GM12878 (cell line): ENCODE measurements at regions not wholly inside any gene's neighbourhood (a gene's known extent, or its start where the extent isn't known, plus 50 kb on each side); places are given as distances from the start of the nearest gene placed in this dataset.

Source experiments
- ATAC-seq: fragments of 200-7000 bp; cut with Tn5 transposase; 3 replicates; pipeline ENCODE4 v1.9.1; 2020; ENCODE audit warnings: mild to moderate bottlenecking, moderate library complexity
- BruUV-seq: library from RNA; stranded (reverse); fragments of 400-500 nt; replicated peaks from 2 replicates; lab custom pipeline; 2021; lab: Mats Ljungman, UMichigan
- CTCF ChIA-PET: fragments of 300-600 bp; sonication (Branson Sonifier 250); formaldehyde crosslinking; extraction: SDS; loops from one replicate; lab custom pipeline; 2021; ENCODE audit warnings: inconsistent platforms; lab: Yijun Ruan, JAX
- POLR2A ChIA-PET: fragments of 350-600 bp; formaldehyde crosslinking; extraction: SDS; loops from one replicate; lab custom pipeline; 2021; ENCODE audit warnings: inconsistent platforms; lab: Charles Lee
- RAD21 ChIA-PET: fragments of 300-600 bp; sonication (Branson Sonifier 250); formaldehyde crosslinking; loops from one replicate; lab custom pipeline; 2023; ENCODE audit warnings: antibody characterized with exemption; ENCODE audit not compliant: unreplicated experiment; lab: Charles Lee
- SMC1A ChIA-PET: fragments of 300-600 bp; sonication (Branson Sonifier 250); formaldehyde crosslinking; loops from one replicate; lab custom pipeline; 2023; ENCODE audit not compliant: unreplicated experiment, uncharacterized antibody; lab: Charles Lee
- DNase-seq: peaks from one replicate; pipeline ENCODE4 v3.0.0-alpha.2; 2011; ENCODE audit warnings: low read depth, low spot score
- FAIRE-seq: peaks from 3 replicates; lab custom pipeline; 2011; peaks lifted over from hg19 to GRCh38; lab: Jason Lieb, UNC
- H2AFZ ChIP-seq: 2 replicates; pipeline ENCODE4 v1.6.0; 2011; ENCODE audit warnings: low read depth, low read length, control low read depth; ENCODE audit not compliant: control insufficient read depth
- H3K27ac ChIP-seq: 2 replicates; pipeline ENCODE4 v1.5.1; 2011; ENCODE audit warnings: control low read depth; ENCODE audit not compliant: control insufficient read depth, insufficient read depth
- H3K27me3 ChIP-seq, 2 experiments: replicated peaks in 1 of 2; 2 replicates each; pipeline versions ENCODE4 v1.6.0 to v1.6.1; 2011; ENCODE audit warnings: low read length in 1 of 2; ENCODE audit not compliant: control insufficient read depth in 2 of 2, insufficient read depth in 2 of 2
- H3K36me3 ChIP-seq, 2 experiments: 2 replicates each; pipeline ENCODE4 v1.5.1; 2011; ENCODE audit warnings: low read length in 1 of 2; ENCODE audit not compliant: control insufficient read depth in 2 of 2, insufficient read depth in 2 of 2
- H3K4me1 ChIP-seq: 2 replicates; pipeline ENCODE4 v1.6.1; 2011; ENCODE audit warnings: mild to moderate bottlenecking, low read length, moderate library complexity, mixed read lengths; ENCODE audit not compliant: control insufficient read depth, insufficient read depth
- H3K4me2 ChIP-seq: 2 replicates; pipeline ENCODE4 v1.6.0; 2011; ENCODE audit warnings: control low read depth; ENCODE audit not compliant: control insufficient read depth, insufficient read depth
- H3K4me3 ChIP-seq: fragments of 200-600 bp; sonication (generic); 2 replicates; pipeline ENCODE4 v1.5.1; 2016
- H3K79me2 ChIP-seq: 2 replicates; pipeline ENCODE4 v1.6.0; 2011; ENCODE audit warnings: low read length; ENCODE audit not compliant: control insufficient read depth, insufficient read depth
- H3K9ac ChIP-seq: 2 replicates; pipeline ENCODE4 v1.8.0; 2011; ENCODE audit warnings: low read length, control low read depth, mixed read lengths; ENCODE audit not compliant: control insufficient read depth, insufficient read depth
- H3K9me3 ChIP-seq: replicated peaks from 3 replicates; pipeline ENCODE4 v1.5.1; 2011; ENCODE audit warnings: mild to moderate bottlenecking, low read length; ENCODE audit not compliant: control insufficient read depth, insufficient read depth
- H4K20me1 ChIP-seq: 2 replicates; pipeline ENCODE4 v1.6.0; 2011; ENCODE audit not compliant: control insufficient read depth, insufficient read depth
- BCL11A ChIP-seq: IDR thresholded peaks from 2 replicates; pipeline ENCODE4 v1.6.1; 2011; ENCODE audit warnings: low read depth, low read length
- CBFB ChIP-seq: IDR thresholded peaks from 2 replicates; pipeline ENCODE4 v1.6.1; 2016; ENCODE audit warnings: antibody characterized with exemption, low read depth
- CREB1 ChIP-seq: IDR thresholded peaks from 2 replicates; pipeline ENCODE4 v1.6.1; 2012; ENCODE audit warnings: low read depth, mild to moderate bottlenecking, inconsistent platforms
- DPF2 ChIP-seq: fragments of 450-650 bp; IDR thresholded peaks from 2 replicates; pipeline ENCODE4 v1.6.1; 2017; ENCODE audit warnings: mild to moderate bottlenecking
- E4F1 ChIP-seq: fragments of 450-650 bp; IDR thresholded peaks from 2 replicates; pipeline ENCODE4 v1.6.1; 2018; ENCODE audit warnings: borderline replicate concordance, mild to moderate bottlenecking; ENCODE audit not compliant: partially characterized antibody
- EP300 ChIP-seq, 2 experiments: fragments of 150-350 bp in 1 of 2; IDR thresholded peaks; 2 replicates each; pipeline ENCODE4 v1.6.1; 2011 to 2012; ENCODE audit warnings: low read depth in 2 of 2, low read length in 2 of 2, borderline replicate concordance in 1 of 2, improper control_type of control experiment in 1 of 2, inconsistent platforms in 1 of 2; ENCODE audit not compliant: control insufficient read depth in 1 of 2
- ETV6 ChIP-seq, 2 experiments: fragments of 450-650 bp in 1 of 2; IDR thresholded peaks in 1 of 2; conservative IDR thresholded peaks in 1 of 2; 2 replicates each; pipeline ENCODE4 v1.6.1; 2014; ENCODE audit warnings: antibody characterized with exemption in 1 of 2, borderline replicate concordance in 1 of 2, low read depth in 1 of 2, mild to moderate bottlenecking in 1 of 2, moderate library complexity in 1 of 2
- HDGF ChIP-seq: fragments of 450-650 bp; IDR thresholded peaks from 2 replicates; pipeline ENCODE4 v1.6.1; 2016; ENCODE audit warnings: antibody characterized with exemption
- KLF5 ChIP-seq: fragments of 450-650 bp; IDR thresholded peaks from 2 replicates; pipeline ENCODE4 v1.6.1; 2014; ENCODE audit warnings: mild to moderate bottlenecking; ENCODE audit not compliant: partially characterized antibody
- PKNOX1 ChIP-seq: fragments of 450-650 bp; IDR thresholded peaks from 2 replicates; pipeline ENCODE4 v1.6.1; 2016; ENCODE audit warnings: mild to moderate bottlenecking
- POLR2AphosphoS5 ChIP-seq: IDR thresholded peaks from 2 replicates; pipeline ENCODE4 v1.6.1; 2011; ENCODE audit warnings: mild to moderate bottlenecking, low read length, inconsistent platforms
- SP1 ChIP-seq: IDR thresholded peaks from one replicate; pipeline ENCODE4 v1.6.1; 2011; ENCODE audit warnings: low read depth, low read length
- TBL1XR1 ChIP-seq: IDR thresholded peaks from 2 replicates; pipeline ENCODE4 v1.6.1; 2012; ENCODE audit warnings: low read depth, low read length, improper control_type of control experiment
- WRNIP1 ChIP-seq: IDR thresholded peaks from 2 replicates; pipeline ENCODE4 v1.6.1; 2011; ENCODE audit warnings: low read depth, low read length, improper control_type of control experiment, borderline replicate concordance
- ZBTB4 ChIP-seq: fragments of 450-650 bp; formaldehyde crosslinking; IDR thresholded peaks from 2 replicates; pipeline ENCODE4 v1.4.0; 2022; ENCODE audit warnings: mild to moderate bottlenecking, moderate library complexity
- ZNF622 ChIP-seq: fragments of 450-650 bp; IDR thresholded peaks from 2 replicates; pipeline ENCODE4 v1.6.1; 2017; ENCODE audit warnings: mild to moderate bottlenecking, inconsistent platforms
- WGBS: methylation state at CpG from one replicate; pipeline ENCODE4 v1.1.6; 2016; ENCODE audit warnings: low lambda C conversion rate; ENCODE audit not compliant: insufficient replicate concordance, insufficient coverage; ENCODE audit errors: missing lambda C conversion rate; 5-methylcytosine and 5-hydroxymethylcytosine counted together
- in situ Hi-C: fragments of 300-500 bp; cut with MboI; formaldehyde crosslinking; loops from 9 replicates; pipeline ENCODE4 v1.14.3; 2018; ENCODE audit warnings: mixed read lengths
- intact Hi-C: fragments of 100-400 bp; cut with micrococcal nuclease; formaldehyde crosslinking; loops from one replicate; pipeline ENCODE4 v1.14.2; 2022; ENCODE audit not compliant: unreplicated experiment

- no peak for TF ChIP-seq E4F1
- no peak for TF ChIP-seq SP1
- TF ChIP-seq ZNF622 = no peak
Measured at GRCh38 chr1:101330427-101331130, 93.8 kb downstream of the S1PR1 start (continued).

- 100% methylated on average over 2 of the region's 2 CpGs for WGBS
- intact Hi-C loops = loop anchor here (2.0 kb wide), 1 partner anchor 17 kb away; no protein-coding TSS in a partner anchor
- BruUV-seq = no TSS peak
- no peaks in the 10 kb centered on the region for H3K4me1 ChIP-seq
- H3K4me2 ChIP-seq = no peak overlapping the region
- RAD21 ChIA-PET = no interaction called here
- H3K9me3 ChIP-seq = peaks cover 2% of the 10 kb centered on the region; the same call in 2 of the 3 replicates
- no peak overlapping the region for H3K27ac ChIP-seq
- H3K27me3 ChIP-seq = no peaks in the 10 kb centered on the region
- CTCF ChIA-PET = interaction anchor here (0.5 kb wide), 1 partner anchor 725 kb away, joined by 3 read pairs; no protein-coding TSS in a partner anchor
- FAIRE-seq (no peak), ATAC-seq (no peak), DNase-seq (no peak)
- no peak overlapping the region for H3K9ac ChIP-seq
- in situ Hi-C loops = no loop called here
- H4K20me1 ChIP-seq = no peaks in the 10 kb centered on the region
- H3K36me3 ChIP-seq = no peaks in the 10 kb centered on the region
- H2AFZ ChIP-seq = no peak overlapping the region
- H3K79me2 ChIP-seq = no peaks in the 10 kb centered on the region
- POLR2A ChIA-PET = interaction anchor here (0.6 kb wide), 1 partner anchor 26 kb away, joined by 5 read pairs; no protein-coding TSS in a partner anchor
- SMC1A ChIA-PET = interaction anchor here (1.0 to 1.1 kb wide), 3 partner anchors 10 to 26 kb away, joined by 3 to 4 read pairs (median 3); no protein-coding TSS in a partner anchor
- H3K4me3 ChIP-seq = no peak overlapping the region
- TF ChIP-seq CREB1 (no peak), ETV6 (conservative IDR thresholded peaks at IDR 0.05 in 1 of 2, IDR thresholded peaks at IDR 0.05 in 1 of 2; ENCODE audit: borderline replicate concordance in 1 of 2, low read depth in 1 of 2) (no peak), KLF5 (no peak), ZBTB4 (CRISPR knock-in tag) (no peak), CBFB (no peak), BCL11A (no peak), EP300 (IDR thresholded peaks at IDR 0.05; ENCODE audit: borderline replicate concordance in 1 of 2, control insufficient read depth in 1 of 2, low read depth in 2 of 2, low read length in 2 of 2) (no peak), WRNIP1 (no peak), HDGF (no peak), TBL1XR1 (no peak), PKNOX1 (no peak), POLR2AphosphoS5 (no peak), DPF2 (no peak)
Measured at GRCh38 chr1:101331794-101332193, 95.0 kb downstream of the S1PR1 start.
